ENCODE measurements at regions not wholly inside any gene's neighbourhood (a gene's known extent, or its start where the extent isn't known, plus 50 kb on each side); places are given as distances from the start of the nearest gene placed in this dataset.

GRCh38 chr20:11214256-11214840 is 540.5 kb upstream of the JAG1 start:
- Histone ChIP-seq H3F3A (replicated peaks; ENCODE audit: insufficient read depth) (peaks cover 15% of the 10 kb centered on the region), H3K4me2 (no peak overlapping the region), H3K36me3 (replicated peaks in 1 of 2; ENCODE audit: control insufficient read depth in 1 of 2, insufficient read depth in 2 of 2, low read length in 1 of 2) (no peaks in the 10 kb centered on the region), H3K9me3 (no peaks in the 10 kb centered on the region), H4K20me1 (ENCODE audit: insufficient read depth) (no peaks in the 10 kb centered on the region), H3K9ac (no peak overlapping the region), H3K9me2 (no peaks in the 10 kb centered on the region), H3K4me1 (ENCODE audit: control insufficient read depth in 1 of 2, insufficient read depth in 2 of 2, low read depth in 1 of 2, low read length in 1 of 2) (peaks cover 4 to 16% of the 10 kb centered on the region in 2 experiments; a peak in 3 of 4 replicates), H3K4me3 (ENCODE audit: low read depth in 2 of 2, low read length in 1 of 2) (no peak overlapping the region), H2AFZ (ENCODE audit: low read depth) (no peak overlapping the region), H3K27me3 (ENCODE audit: insufficient read depth) (no peaks in the 10 kb centered on the region), H3K79me2 (ENCODE audit: insufficient read depth) (no peaks in the 10 kb centered on the region), H3K27ac (ENCODE audit: low read depth in 2 of 2, low read length in 1 of 2) (no peak overlapping the region)
- ChIA-PET CTCF (interaction anchor here (0.5 to 3.2 kb wide), 2 partner anchors 9 to 323 kb away, joined by 3 to 14 read pairs; no protein-coding TSS in a partner anchor), POLR2A (no interaction called here)
- no peak for TF ChIP-seq JUND (IDR thresholded peaks at IDR 0.05)
- TF ChIP-seq ELF1 (IDR thresholded peaks at IDR 0.05), result no peak
- no peak for TF ChIP-seq CHD2 (IDR thresholded peaks at IDR 0.05; ENCODE audit: low read length, partially characterized antibody)
- TF ChIP-seq RAD21 (IDR thresholded peaks at IDR 0.05; ENCODE audit: low read length), result no peak
- TF ChIP-seq RCOR1 (IDR thresholded peaks at IDR 0.05; ENCODE audit: low read length), result no peak
- TF ChIP-seq, protein P1, sequence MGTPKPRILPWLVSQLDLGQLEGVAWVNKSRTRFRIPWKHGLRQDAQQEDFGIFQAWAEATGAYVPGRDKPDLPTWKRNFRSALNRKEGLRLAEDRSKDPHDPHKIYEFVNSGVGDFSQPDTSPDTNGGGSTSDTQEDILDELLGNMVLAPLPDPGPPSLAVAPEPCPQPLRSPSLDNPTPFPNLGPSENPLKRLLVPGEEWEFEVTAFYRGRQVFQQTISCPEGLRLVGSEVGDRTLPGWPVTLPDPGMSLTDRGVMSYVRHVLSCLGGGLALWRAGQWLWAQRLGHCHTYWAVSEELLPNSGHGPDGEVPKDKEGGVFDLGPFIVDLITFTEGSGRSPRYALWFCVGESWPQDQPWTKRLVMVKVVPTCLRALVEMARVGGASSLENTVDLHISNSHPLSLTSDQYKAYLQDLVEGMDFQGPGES (IDR thresholded peaks at IDR 0.05; ENCODE audit: low read depth, low read length), result no peak
- no peak for TF ChIP-seq SMC3 (IDR thresholded peaks at IDR 0.05; ENCODE audit: low read depth, low read length)
- no peak for TF ChIP-seq MAX (IDR thresholded peaks at IDR 0.05; ENCODE audit: low read depth)
- TF ChIP-seq POLR2AphosphoS5 (IDR thresholded peaks at IDR 0.05; ENCODE audit: low read depth, low read length), result no peak
- no peak for TF ChIP-seq TEAD4 (IDR thresholded peaks at IDR 0.05; ENCODE audit: borderline replicate concordance, insufficient read depth)
- TF ChIP-seq EP300 (IDR thresholded peaks at IDR 0.05; ENCODE audit: borderline replicate concordance in 1 of 2, low read depth in 1 of 2, low read length in 1 of 2), result no peak
- TF ChIP-seq MXI1 (IDR thresholded peaks at IDR 0.05; ENCODE audit: low read depth, low read length), result no peak
- TF ChIP-seq RXRA (IDR thresholded peaks at IDR 0.05; ENCODE audit: borderline replicate concordance, low read depth), result no peak
- no peak for TF ChIP-seq NFIC (IDR thresholded peaks at IDR 0.05; ENCODE audit: borderline replicate concordance)
- TF ChIP-seq, protein P2, sequence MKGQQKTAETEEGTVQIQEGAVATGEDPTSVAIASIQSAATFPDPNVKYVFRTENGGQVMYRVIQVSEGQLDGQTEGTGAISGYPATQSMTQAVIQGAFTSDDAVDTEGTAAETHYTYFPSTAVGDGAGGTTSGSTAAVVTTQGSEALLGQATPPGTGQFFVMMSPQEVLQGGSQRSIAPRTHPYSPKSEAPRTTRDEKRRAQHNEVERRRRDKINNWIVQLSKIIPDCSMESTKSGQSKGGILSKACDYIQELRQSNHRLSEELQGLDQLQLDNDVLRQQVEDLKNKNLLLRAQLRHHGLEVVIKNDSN (IDR thresholded peaks at IDR 0.05; ENCODE audit: borderline replicate concordance, low read depth), result no peak
- no peak for TF ChIP-seq SIN3A (IDR thresholded peaks at IDR 0.05; ENCODE audit: borderline replicate concordance, low read depth, low read length)
- no peak for TF ChIP-seq GABPA (IDR thresholded peaks at IDR 0.05; ENCODE audit: low read depth)
- TF ChIP-seq FOSL2 (IDR thresholded peaks at IDR 0.05; ENCODE audit: borderline replicate concordance, low read depth), result no peak
- no peak for DNase-seq
- WGBS (ENCODE audit: low lambda C conversion rate), result 92% methylated on average over 6 of the region's 6 CpGs
